HG02870 (cell line): ENCODE measurements at regions not wholly inside any gene's neighbourhood (a gene's known extent, or its start where the extent isn't known, plus 50 kb on each side); places are given as distances from the start of the nearest gene placed in this dataset.
A peak's percentile ranks its signal among the peaks of the same experiment; 100 is the strongest.

Experiments used
- ATAC-seq: cut with Tn5 transposase; IDR thresholded peaks from one replicate; pipeline ENCODE4 v1.9.1; 2021; ENCODE audit warnings: mild to moderate bottlenecking, moderate library complexity; ENCODE audit not compliant: unreplicated experiment

DNA sequence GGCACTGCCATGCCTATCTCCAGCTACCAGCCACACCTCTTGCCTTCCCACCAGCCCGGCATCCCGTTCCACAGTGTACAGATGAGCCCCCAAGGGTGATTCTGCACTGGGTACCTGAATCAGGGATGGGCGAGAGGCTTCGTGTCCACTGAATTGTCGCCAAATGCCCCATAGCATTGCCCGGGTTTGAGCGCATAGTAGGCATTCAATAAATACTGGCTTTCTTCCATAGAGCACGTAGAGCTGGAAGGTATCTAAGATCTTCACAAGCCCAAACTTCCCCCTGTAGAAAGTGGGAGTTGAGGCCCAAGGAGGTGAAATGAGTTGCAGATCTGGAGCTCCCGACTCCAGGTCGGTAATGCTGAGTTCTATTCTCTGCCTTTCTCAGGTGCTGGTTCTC is 358.7 kb downstream of the LPIN1 start:
- ATAC-seq, result no peak

DNA sequence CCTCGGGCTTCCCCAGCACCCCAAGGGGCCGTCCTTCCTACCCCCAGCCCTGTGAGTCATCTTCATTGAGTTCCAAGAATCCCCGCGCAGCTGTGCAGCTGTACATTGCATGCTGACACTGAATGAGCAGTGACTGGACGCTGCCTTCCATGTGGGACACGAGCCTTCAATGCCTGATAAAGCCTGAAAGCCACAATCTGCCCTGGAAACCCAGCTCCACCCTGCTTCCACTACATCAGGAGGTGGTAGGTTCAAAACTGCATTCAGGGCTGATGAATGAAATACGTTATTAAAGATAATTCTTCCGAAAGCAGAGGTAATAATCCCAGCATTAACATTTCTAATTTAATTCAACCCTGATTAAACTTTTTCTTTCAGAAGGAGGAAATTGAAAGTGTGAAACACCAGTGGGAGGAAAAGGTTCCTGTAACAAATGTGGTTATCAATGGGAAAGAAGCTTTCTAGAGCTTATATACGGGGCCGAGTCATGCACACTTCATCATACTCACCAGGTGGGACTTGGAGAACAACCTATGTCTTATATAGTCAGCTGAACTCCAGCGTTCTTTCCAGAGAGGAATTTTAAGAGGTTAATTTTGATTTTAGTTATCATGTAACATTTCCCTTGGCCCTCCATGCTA is 360.1 kb downstream of the LPIN1 start:
- no peak for ATAC-seq

DNA sequence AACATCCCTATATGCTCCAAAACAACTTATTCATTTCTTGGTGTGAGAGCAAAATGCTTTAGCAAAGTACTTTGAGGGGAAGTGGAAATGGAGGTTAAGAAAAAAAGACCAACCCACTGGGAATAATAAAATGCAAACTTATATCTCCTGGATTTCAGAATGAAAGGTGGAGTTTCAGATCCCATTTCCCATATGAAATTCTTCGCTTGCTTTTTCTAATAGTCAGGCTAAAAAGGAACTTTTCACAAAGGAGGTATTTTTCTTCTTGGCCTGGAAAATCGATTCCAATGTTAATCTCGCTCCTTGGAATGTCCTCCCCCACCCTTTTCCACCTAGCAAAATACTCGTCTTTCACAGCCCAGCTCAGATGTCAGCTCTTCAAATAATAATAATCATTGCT is 360.9 kb downstream of the LPIN1 start:
- ATAC-seq, result no peak

- no peak for ATAC-seq
These were observed 361.5 kb downstream of the LPIN1 start for GRCh38 chr2:12107939-12108338.

- no peak for ATAC-seq
These were observed 363.1 kb downstream of the LPIN1 start for GRCh38 chr2:12109363-12110017.

DNA sequence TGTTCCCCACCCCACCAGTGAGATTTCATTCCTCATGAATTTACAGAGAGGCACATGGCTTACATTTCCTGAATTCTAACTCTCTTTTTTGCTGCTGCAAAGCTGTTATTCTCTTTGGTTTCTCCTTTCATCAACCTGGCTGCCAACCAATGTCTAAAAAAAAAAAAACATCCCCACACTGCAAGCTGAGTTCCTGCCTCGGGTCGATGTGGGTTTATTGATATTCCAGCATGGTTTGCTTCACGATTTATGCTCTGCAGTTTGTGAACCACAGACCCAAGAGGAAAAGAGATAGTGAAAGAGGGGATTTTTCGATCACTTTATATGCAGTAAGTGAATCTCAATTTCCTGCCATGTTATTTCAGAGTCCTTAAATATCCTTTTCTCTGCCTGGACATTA is 363.6 kb downstream of the LPIN1 start:
- ATAC-seq, result no peak

DNA sequence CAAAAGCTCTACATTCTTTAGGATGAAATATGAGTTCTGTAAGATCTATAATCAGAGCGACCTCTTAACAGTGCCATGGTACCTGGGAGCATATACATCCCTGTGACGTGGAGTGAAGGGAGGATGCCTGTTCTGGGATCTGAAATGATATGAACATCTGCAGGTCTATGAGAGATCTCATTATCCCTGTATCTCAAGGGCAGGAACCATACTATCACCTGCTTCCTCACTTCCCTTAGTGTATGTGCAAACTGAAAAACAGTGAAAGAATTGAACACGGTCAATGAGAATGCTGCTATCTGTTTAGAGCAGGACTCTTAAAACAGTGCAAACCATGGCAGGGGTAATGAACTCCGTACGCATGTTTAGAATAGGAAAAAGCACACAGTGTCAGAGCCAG is 364.0 kb downstream of the LPIN1 start:
- no peak for ATAC-seq

DNA sequence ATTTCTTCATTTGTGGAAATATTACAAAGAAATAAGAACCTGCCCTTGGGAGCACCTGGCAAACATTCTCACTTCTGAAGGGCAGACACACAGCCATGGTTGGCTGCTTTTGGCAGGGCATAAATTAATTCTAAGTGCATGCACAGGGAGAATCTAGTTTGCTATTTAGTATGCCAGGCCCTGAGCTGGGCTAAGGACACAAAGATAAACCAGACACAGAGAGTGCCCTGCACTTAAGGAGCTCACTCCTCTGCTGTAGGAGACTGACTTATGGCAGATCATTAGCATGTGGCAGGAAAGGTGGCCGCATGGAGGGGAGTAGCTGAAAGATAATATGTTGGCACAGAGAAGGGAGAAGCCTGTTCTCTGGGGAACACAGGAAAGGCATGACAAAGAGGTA is 367.0 kb downstream of the LPIN1 start:
- ATAC-seq, result no peak

GRCh38 chr2:12114816-12115215 is 368.4 kb downstream of the LPIN1 start:
- ATAC-seq, result no peak

- peak; percentile 51 for ATAC-seq
These were observed 369.9 kb downstream of the LPIN1 start for GRCh38 chr2:12116228-12116750.

DNA sequence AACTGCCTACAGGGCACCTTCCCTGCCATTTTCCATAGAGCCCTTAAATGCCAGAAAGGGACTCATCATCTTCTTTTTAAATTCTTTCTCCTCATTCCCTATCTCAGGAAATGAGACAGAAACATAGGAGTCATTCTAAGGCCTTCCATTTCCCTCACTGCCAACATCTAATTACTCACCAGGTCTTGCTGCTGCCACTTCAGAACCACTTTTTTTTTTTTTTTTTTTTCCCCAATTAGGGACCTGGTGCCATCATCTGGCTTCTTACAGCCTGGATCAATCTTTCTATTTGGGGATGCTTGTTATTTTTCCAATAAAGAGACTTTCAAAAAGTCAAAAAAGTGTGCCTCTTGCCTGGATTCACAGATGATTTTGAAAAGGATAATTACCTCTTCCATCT is 373.4 kb downstream of the LPIN1 start:
- ATAC-seq, result no peak

DNA sequence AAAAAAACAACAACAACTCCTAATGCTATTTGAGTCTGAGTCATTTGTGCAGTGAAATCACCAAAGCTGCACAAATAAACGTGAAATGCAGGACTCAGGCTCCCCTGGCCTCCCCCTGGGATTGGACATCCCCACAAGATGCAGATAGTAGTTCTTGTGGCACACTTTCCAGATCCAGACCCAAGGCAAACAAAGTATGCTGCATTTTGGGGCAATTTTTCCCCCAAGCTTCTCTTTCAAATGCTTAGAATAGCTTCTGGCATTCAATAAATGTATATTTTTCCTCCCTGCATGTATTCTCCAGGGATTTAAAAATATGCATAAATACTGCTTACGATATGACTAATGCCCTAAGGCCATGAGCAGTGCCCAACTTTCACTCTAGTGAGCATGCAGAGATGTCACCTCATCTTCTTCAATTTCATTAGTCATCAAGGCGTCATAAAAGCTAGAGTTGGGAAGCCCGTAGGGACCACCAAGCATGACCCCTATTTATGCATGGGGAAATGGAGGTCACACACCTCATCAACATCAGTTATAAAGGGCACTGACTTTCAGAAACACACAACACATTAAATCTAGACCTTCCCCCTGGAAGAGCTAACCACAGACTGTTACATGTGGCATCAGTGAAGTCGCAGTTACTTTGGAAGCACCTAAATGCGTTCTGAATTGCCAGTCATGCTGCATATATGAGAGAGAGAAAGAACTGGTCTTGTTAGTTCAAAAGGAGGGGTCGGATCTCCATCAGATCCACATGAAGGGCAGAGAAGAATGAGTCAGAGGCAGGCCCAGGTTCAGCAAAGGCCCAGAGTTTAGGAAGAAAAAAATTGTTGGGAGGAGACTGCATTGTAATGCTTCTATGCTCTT is 374.1 kb downstream of the LPIN1 start:
- ATAC-seq, result no peak

DNA sequence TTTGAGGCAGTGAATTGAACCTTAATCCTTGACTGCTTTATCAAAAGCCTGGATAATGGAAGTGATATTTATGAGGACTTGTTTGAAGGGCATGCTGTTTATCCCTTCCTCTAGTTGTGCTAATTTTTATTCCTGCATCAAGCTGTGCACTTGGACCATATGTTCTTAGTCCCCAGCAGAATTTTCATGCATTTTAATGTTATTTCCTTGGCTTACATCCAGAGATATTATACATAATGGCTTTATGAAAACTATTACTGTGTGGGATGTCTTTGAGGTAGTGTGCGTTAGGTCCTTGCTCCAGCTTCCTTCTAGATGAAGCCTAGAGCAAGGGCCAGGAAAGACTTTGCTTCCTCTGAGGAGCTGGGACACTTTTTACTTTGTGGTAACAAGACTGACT is 378.4 kb downstream of the LPIN1 start:
- no peak for ATAC-seq

DNA sequence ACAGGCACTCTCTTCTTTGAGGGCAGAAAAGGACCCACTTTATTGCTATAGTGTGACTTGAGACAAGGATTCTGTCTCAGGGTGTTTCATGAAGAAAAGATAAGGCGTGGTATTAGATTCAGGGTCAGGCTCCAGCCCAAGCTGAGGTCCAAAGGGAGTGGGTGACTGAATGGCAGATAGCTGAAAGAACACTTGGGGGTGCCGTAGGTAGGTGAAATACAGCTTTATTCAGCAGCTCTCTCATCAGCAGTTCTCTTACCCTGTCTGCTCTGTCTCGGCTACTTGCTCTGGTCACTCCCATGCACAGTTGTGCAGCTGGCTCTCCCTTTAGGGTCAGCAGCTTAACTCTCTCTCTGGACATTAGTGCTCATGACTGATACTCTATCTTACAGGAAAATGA is 379.9 kb downstream of the LPIN1 start:
- ATAC-seq, result no peak

DNA sequence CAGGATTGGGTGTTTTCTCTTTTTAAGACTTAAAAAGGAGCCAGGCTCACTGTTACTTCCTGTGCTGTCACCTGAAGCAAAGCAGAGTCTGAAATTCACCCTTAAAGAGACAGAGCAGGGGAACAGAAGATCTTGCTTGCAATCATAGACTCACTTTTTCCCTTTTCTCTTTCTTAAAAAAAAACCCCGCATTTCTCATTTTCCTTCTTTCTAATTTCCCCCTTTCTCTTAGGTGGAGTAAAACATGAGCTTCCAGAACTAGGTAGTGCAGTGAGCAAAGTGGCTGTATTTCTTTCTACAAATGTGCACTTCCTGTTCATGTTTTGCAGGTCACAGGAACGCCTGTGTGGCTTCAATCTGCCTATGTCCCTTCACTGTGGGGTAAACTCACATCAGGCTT is 381.2 kb downstream of the LPIN1 start:
- ATAC-seq, result no peak

GRCh38 chr2:12131975-12132374 is 385.5 kb downstream of the LPIN1 start:
- no peak for ATAC-seq

GRCh38 chr2:12141618-12142258 is 395.3 kb downstream of the LPIN1 start:
- ATAC-seq, result no peak

- ATAC-seq, result no peak
These were observed 405.3 kb downstream of the LPIN1 start for GRCh38 chr2:12151716-12152115.

- ATAC-seq, result no peak
These were observed 406.5 kb downstream of the LPIN1 start for GRCh38 chr2:12152888-12153287.

DNA sequence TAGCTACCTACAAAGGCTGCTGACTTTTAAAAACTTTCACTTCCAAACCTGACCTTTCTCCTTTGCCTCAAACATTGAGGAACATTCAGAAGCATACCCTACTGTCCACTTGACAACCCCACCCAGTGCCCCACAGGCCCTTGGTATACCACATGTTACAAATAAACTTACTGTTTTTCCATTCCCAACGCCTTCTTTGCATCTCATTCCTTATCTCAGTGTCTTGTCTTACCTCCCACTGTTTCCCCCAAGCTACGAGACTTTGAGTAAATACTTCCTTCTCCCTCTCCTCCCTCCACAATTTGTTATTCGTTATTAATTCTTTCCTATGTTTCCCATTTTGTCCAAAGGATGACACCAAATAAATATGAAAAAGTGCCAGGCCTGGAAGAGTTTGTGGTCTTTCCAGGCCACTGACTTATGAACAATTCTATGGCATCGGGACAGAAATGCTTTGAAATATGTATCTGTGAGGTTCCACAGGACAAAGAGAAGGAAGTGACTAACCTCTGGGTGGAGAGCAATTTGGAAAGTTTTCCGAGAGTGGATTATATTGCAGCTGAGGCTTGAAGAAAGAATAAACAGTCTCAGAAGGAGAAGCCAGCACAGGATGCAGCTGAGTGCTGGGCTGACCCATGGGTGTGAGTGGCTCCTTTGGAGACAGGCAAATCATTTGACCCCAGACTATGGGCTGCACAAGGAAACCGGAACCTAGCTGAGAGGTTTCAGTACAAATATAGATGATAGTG is 409.0 kb downstream of the LPIN1 start:
- no peak for ATAC-seq

DNA sequence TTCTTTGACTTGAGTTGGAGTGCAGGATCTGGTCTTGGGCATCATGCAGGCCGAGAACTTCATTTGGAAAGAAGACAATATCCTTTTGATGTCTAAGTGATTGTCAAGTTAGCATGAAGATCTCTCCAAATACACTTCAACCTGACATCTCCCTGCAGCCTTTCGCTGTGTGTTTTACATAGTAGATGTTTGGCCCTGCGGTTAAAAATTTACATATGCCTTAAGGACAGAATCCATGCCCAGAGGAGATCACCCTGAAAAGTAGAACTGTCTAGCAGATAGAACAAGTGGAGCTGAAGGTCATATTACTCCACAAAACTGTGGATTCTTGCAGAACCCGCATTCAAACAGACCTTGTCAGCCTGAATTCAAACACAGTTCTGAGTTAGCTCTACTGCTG is 409.9 kb downstream of the LPIN1 start:
- no peak for ATAC-seq
